22Rv1 (cell line): ENCODE measurements at regions not wholly inside any gene's neighbourhood (a gene's known extent, or its start where the extent isn't known, plus 50 kb on each side); places are given as distances from the start of the nearest gene placed in this dataset.

ENCODE experiments used
- H3K27ac ChIP-seq: fragments of 450-650 bp; 2 replicates; pipeline ENCODE4 v1.5.1; 2017
- ZFX ChIP-seq: fragments of 450-650 bp; IDR thresholded peaks from 2 replicates; pipeline ENCODE4 v1.6.1; 2017; ENCODE audit warnings: antibody characterized with exemption, borderline replicate concordance
- TF ChIP-seq, protein P1 (sequence below): fragments of 450-650 bp; IDR thresholded peaks from 2 replicates; pipeline ENCODE4 v1.5.1; 2017; ENCODE audit warnings: mild to moderate bottlenecking

DNA sequence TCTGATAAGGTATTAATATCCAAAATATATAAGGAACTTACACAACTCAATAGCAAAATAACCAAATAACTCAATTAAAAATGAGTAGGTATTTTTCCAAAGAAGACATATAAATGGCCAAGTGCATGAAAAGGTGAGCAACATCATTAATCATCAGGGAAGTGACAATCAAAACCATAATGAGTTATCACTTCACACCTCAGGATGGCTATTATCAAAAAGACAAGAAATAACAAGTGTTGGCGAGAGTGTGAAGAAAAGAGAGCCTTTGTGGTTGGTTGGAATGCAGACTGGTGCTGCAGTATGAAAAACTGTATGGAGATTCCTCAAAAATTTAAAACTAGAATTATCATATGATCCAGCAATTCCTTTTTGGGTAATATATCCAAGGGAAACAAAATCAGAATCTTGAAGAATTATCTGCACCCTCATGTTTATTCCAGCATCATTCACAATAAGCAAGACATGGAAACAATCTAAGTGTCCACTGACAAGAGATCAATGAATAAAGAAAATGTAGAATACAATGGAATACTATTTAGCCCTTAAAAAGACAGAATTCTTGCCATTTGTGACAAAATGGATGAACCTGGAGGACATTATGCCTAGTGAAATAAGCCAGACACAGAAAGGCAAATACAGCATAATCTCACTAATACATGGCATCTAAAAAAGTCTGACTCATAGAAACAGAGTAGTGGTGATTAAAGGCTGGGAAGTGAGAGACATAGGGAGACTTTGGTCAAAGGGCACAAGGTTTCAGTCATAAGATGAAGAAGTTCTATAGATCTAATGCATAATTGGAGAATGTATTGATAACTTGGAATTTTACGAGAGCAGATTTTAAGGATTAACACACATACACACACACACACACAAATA is 175.6 kb downstream of the FOXA2 start:
- TF ChIP-seq ZFX = no peak
- TF ChIP-seq, protein P1, sequence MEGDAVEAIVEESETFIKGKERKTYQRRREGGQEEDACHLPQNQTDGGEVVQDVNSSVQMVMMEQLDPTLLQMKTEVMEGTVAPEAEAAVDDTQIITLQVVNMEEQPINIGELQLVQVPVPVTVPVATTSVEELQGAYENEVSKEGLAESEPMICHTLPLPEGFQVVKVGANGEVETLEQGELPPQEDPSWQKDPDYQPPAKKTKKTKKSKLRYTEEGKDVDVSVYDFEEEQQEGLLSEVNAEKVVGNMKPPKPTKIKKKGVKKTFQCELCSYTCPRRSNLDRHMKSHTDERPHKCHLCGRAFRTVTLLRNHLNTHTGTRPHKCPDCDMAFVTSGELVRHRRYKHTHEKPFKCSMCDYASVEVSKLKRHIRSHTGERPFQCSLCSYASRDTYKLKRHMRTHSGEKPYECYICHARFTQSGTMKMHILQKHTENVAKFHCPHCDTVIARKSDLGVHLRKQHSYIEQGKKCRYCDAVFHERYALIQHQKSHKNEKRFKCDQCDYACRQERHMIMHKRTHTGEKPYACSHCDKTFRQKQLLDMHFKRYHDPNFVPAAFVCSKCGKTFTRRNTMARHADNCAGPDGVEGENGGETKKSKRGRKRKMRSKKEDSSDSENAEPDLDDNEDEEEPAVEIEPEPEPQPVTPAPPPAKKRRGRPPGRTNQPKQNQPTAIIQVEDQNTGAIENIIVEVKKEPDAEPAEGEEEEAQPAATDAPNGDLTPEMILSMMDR = no peak

DNA sequence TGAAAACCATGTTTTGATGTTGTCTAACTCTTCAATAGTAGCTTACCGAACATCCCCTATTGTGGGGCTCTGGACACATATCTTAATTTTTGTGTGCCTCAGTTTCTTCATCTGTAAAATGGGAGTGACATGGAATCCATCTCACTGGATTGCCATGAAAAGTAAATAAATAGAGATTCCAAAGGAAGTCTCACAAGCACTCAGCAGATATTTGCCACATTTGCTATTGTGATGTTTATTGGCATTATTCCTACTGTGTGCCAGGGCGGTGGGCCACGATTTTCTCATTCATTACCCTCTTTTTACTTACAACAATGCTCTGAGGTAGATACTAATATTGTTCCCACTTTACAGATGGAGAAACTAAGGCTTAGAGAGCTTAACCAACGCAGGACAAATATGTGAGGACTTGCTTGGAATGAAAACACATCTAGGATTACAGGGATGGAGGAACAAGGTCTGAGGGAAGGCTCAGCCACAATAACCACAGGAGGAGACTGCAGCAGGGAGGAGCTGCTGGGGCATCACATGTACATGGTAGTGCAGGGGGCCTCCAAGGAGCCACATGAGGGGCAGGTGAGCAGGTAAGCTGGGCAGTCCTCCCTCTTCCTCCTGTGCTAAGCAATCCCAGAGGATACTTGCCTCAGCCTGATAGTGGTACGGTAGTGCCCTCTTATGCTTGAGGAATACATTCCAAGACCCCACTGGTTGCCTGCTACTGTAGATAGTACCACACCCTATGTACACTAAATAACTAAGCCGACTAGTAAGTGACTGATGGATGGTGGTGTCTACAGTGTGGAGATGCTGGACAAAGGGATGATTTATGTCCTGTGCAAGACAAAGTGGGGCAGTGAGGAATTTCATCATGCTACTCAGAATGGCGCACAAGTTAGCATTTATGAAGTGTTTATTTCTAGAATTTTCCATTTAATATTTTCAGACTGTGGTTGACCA is 176.9 kb downstream of the FOXA2 start:
- H3K27ac ChIP-seq = no peak overlapping the region
- no peak for TF ChIP-seq ZFX
- TF ChIP-seq, protein P1 = no peak

More for the DNA sequence above, 175.6 kb downstream of the FOXA2 start:
- H3K27ac ChIP-seq = no peak overlapping the region

DNA sequence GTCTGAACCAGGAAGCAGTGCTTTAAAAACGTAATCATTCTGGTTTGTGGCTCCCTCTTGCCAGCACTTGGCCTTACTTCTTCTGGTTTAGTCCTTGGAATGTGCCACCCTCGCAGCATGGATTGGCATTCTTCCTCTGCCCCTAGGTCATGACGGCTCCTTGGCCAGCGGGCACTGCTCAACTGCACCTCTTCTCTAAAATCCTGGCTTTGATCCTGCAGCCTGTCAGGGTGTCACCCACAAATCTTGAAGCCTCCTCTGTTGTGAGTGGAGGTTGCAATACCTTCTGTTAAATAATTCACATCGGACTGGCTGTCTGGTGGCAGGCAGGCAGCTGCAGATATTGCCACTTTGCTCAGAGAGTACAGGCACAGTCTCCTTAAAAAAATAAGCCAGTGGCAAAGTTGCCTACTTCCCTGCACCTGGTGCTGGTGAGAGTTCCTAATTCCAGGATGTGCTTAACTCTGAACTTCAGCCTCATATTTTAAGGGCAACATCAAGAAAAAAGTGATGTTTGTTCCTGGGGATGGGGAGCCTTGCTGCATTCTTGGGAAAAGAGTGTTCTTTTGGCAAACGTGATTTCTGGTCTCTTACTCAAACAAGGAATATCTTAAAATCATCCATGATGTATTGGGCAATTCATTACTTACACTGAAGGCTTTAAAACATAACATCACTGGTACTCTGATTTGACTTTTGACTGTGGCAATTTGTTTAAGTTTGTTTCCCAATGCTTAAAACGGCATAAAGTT is 179.8 kb downstream of the FOXA2 start:
- no peak overlapping the region for H3K27ac ChIP-seq

DNA sequence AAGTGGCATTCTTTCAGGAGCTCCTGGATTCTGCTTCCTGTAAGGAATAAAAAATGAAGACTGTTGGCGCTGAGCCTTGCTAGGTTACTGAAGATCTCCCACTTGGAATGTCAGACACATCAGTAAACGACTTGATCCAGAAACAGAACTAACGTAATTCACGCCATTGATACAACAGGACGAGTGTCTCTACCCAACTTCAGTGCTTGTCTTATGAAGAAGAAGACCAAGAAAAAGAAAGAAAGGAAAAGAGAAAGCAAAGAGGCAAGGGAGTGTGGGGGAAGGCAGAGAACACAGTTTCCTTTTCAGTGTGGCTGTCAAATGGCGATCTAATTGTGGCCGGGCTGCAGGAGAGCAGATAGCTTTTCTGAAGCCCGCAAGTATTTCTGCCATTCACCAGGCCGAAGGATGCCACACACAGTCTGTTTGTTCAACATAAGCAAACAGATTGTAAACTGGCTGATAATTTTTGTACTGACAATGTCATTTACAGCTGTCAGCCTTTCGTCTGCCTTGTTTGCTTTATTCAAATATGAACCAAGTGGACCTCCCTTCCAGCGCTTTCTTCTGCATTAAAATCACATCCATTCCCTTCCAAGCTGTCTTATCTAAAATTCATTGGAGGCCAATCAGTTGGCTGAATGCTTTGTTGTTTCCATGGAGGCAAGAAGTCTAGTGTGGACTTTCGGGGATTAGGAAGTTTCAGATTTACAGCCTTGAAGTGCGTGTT is 180.6 kb downstream of the FOXA2 start:
- TF ChIP-seq ZFX = no peak
- TF ChIP-seq, protein P1 = no peak

More for the DNA sequence above, 179.8 kb downstream of the FOXA2 start:
- TF ChIP-seq ZFX = no peak
- TF ChIP-seq, protein P1 = no peak

DNA sequence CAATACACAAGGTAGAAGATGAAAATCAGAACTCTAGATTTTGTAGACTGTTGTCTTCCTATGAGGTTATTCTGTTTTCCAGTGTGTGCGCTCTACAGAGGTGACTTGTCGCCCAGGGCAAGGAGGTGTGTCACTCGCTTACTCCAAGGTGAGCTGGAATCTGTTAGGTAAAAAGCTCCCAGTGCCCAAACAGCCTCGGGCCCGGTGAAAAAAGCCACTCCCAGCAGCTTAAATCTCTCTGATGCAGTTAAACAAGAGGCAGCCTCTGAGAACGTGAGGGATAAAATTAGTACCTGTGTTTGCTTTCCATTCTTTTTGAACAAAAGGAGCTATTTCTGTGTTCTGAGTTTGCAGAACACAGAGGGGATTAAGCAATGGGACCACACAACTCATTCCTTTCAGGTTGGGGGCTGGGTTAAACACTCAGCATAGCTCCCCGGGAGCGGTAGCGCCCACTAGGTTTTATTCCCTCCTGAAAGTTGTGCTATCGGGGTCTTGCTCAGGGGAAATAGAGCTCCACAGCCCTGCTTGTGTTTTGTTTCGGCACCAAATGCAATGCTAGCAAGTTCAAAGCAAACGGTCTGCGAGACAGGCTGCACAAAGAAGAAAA is 181.2 kb downstream of the FOXA2 start:
- TF ChIP-seq, protein P1 = no peak
- no peak for TF ChIP-seq ZFX

More for the DNA sequence above, 180.6 kb downstream of the FOXA2 start:
- no peak overlapping the region for H3K27ac ChIP-seq

DNA sequence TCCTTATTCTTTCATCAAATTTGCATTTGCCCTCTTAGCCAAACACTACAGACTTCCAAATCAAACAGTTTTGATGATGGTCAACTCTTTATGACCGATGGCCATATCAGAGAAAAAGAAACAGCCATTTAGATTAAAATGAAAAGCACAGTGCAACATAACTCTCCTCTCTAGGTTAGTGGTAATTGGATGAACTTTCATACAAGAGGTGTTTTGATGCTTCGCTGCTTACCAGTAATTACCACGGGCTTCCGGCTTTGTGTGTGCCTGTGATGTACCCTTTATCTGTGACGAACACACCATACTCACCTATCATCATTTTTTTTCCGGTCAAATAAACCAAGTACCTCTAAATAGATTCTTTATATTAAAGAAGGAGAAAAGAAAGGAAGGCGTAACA is 181.8 kb downstream of the FOXA2 start:
- H3K27ac ChIP-seq = no peak overlapping the region
- TF ChIP-seq, protein P1 = no peak
- no peak for TF ChIP-seq ZFX

More for the DNA sequence above, 181.2 kb downstream of the FOXA2 start:
- no peak overlapping the region for H3K27ac ChIP-seq
